H1 (cell line): ENCODE measurements at regions not wholly inside any gene's neighbourhood (a gene's known extent, or its start where the extent isn't known, plus 50 kb on each side); places are given as distances from the start of the nearest gene placed in this dataset.

Experiments
- CTCF ChIA-PET: fragments of 300-600 bp; sonication (Branson Sonifier 250); formaldehyde crosslinking; loops from one replicate; lab custom pipeline; 2021; ENCODE audit not compliant: partially characterized antibody; lab: Charles Lee
- POLR2A ChIA-PET: fragments of 300-600 bp; sonication (Branson Sonifier 250); formaldehyde crosslinking; loops from one replicate; lab custom pipeline; 2021; ENCODE audit warnings: inconsistent platforms; ENCODE audit not compliant: partially characterized antibody; lab: Charles Lee
- DNase-seq, 2 experiments: peaks; one replicate each; pipeline versions ENCODE4 v3.0.0 to v3.0.0-alpha.2; 2010 to 2022; ENCODE audit warnings: low spot score in 2 of 2, low read depth in 1 of 2, mixed read lengths in 1 of 2
- FAIRE-seq: peaks from 2 replicates; lab custom pipeline; 2011; peaks lifted over from hg19 to GRCh38; lab: Jason Lieb, UNC
- H2AFZ ChIP-seq: 2 replicates; pipeline ENCODE4 v1.8.1; 2012; ENCODE audit warnings: low read length, inconsistent platforms
- H2AK5ac ChIP-seq: 2 replicates; pipeline ENCODE4 v1.6.1; 2013; ENCODE audit warnings: low read depth, low read length
- H2BK120ac ChIP-seq: replicated peaks from 2 replicates; pipeline ENCODE3; 2013; ENCODE audit warnings: low read depth, low read length, inconsistent platforms
- H2BK12ac ChIP-seq: 2 replicates; pipeline ENCODE4 v1.6.1; 2013; ENCODE audit warnings: low read depth, low read length
- H2BK15ac ChIP-seq: 2 replicates; pipeline ENCODE4 v1.6.1; 2013; ENCODE audit warnings: low read length
- H2BK20ac ChIP-seq: 2 replicates; pipeline ENCODE4 v1.6.1; 2013; ENCODE audit warnings: low read length
- H2BK5ac ChIP-seq: 2 replicates; pipeline ENCODE4 v1.6.1; 2013; ENCODE audit warnings: low read depth, low read length
- H3K14ac ChIP-seq: 2 replicates; pipeline ENCODE4 v1.6.1; 2013; ENCODE audit warnings: inconsistent platforms; ENCODE audit not compliant: insufficient read length
- H3K18ac ChIP-seq: 2 replicates; pipeline ENCODE4 v1.6.1; 2013; ENCODE audit warnings: low read length; ENCODE audit errors: extremely low read depth
- H3K23ac ChIP-seq: 2 replicates; pipeline ENCODE4 v1.6.1; 2013; ENCODE audit warnings: inconsistent platforms; ENCODE audit not compliant: insufficient read length
- H3K23me2 ChIP-seq: 2 replicates; pipeline ENCODE4 v1.6.1; 2013; ENCODE audit warnings: low read depth, low read length
- H3K27ac ChIP-seq: 2 replicates; pipeline ENCODE4 v1.6.1; 2011; ENCODE audit warnings: low read depth, low read length, inconsistent platforms
- H3K27me3 ChIP-seq, 4 experiments: replicated peaks in 1 of 4; 1 replicate in 1 of 4; 2 replicates in 3 of 4; pipeline versions ENCODE4 v1.6.1 to v1.8.1; 2011 to 2013; ENCODE audit warnings: low read length in 3 of 4, mild to moderate bottlenecking in 3 of 4, inconsistent platforms in 2 of 4, mixed read lengths in 2 of 4, moderate library complexity in 1 of 4; ENCODE audit not compliant: control insufficient read depth in 3 of 4, insufficient read depth in 3 of 4; ENCODE audit errors: extremely low read depth in 1 of 4
- H3K36me3 ChIP-seq, 4 experiments: 2 replicates each; pipeline versions ENCODE4 v1.6.1 to v1.8.1; 2011 to 2013; ENCODE audit warnings: mild to moderate bottlenecking in 4 of 4, low read length in 3 of 4, moderate library complexity in 2 of 4, control low read depth in 1 of 4, inconsistent platforms in 1 of 4; ENCODE audit not compliant: insufficient read depth in 4 of 4, control insufficient read depth in 2 of 4
- H3K4ac ChIP-seq: replicated peaks from 2 replicates; pipeline ENCODE3; 2013; ENCODE audit warnings: low read length, low read depth, mixed read lengths, inconsistent platforms; ENCODE audit not compliant: insufficient read length
- H3K4me1 ChIP-seq, 4 experiments: replicated peaks in 1 of 4; 1 replicate in 1 of 4; 2 replicates in 3 of 4; pipeline versions ENCODE4 v1.6.1 to v1.8.1; 2011 to 2013; ENCODE audit warnings: low read length in 3 of 4, inconsistent platforms in 2 of 4, mixed read lengths in 1 of 4; ENCODE audit not compliant: insufficient read depth in 4 of 4, control insufficient read depth in 3 of 4
- H3K4me2 ChIP-seq, 2 experiments: 2 replicates each; pipeline versions ENCODE4 v1.6.1 to v1.8.1; 2011 to 2013; ENCODE audit warnings: low read depth in 2 of 2, low read length in 2 of 2, control low read depth in 1 of 2, inconsistent platforms in 1 of 2, mild to moderate bottlenecking in 1 of 2; ENCODE audit not compliant: insufficient read depth in 1 of 2
- H3K4me3 ChIP-seq, 4 experiments: fragments of 200-600, 300-600 bp in 1 of 4; sonication (generic), shearing (Covaris generic), sonication (Bioruptor Twin) in 1 of 4; 2 replicates each; pipeline versions ENCODE4 v1.5.1 to v1.8.1; 2011 to 2016; ENCODE audit warnings: low read length in 4 of 4, low read depth in 3 of 4, control low read depth in 2 of 4, inconsistent platforms in 2 of 4, mild to moderate bottlenecking in 2 of 4, mixed read lengths in 1 of 4, moderate library complexity in 1 of 4; ENCODE audit not compliant: insufficient read depth in 2 of 4; ENCODE audit errors: extremely low read depth in 1 of 4
- H3K56ac ChIP-seq: replicated peaks from 2 replicates; pipeline ENCODE3; 2013; ENCODE audit warnings: low read depth, mild to moderate bottlenecking, mixed read lengths, low read length, inconsistent platforms; ENCODE audit not compliant: insufficient read length
- H3K79me1 ChIP-seq: 2 replicates; pipeline ENCODE4 v1.6.1; 2013; ENCODE audit warnings: low read depth, low read length, control low read depth
- H3K79me2 ChIP-seq, 2 experiments: 2 replicates each; pipeline versions ENCODE4 v1.6.1 to v1.8.1; 2012 to 2013; ENCODE audit warnings: low read length in 2 of 2, mild to moderate bottlenecking in 2 of 2, inconsistent platforms in 1 of 2; ENCODE audit not compliant: insufficient read depth in 2 of 2, control insufficient read depth in 1 of 2
- H3K9ac ChIP-seq, 4 experiments: replicated peaks in 1 of 4; 1 replicate in 1 of 4; 2 replicates in 3 of 4; pipeline versions ENCODE4 v1.6.1 to v1.8.1; 2011 to 2013; ENCODE audit warnings: low read depth in 3 of 4, low read length in 3 of 4, control low read depth in 2 of 4, mild to moderate bottlenecking in 2 of 4, moderate library complexity in 2 of 4, inconsistent platforms in 1 of 4; ENCODE audit errors: extremely low read depth in 1 of 4
- H3K9me3 ChIP-seq, 2 experiments: 2 replicates each; pipeline versions ENCODE4 v1.6.1 to v1.8.1; 2012 to 2013; ENCODE audit warnings: mild to moderate bottlenecking in 2 of 2, moderate library complexity in 2 of 2, control low read depth in 1 of 2, inconsistent platforms in 1 of 2, low read depth in 1 of 2, low read length in 1 of 2, mixed read lengths in 1 of 2; ENCODE audit not compliant: insufficient read depth in 2 of 2
- H4K20me1 ChIP-seq, 2 experiments: replicated peaks in 1 of 2; 2 replicates each; pipeline versions ENCODE3 to v1.8.1; 2011 to 2013; ENCODE audit warnings: inconsistent platforms in 2 of 2, low read length in 2 of 2, mild to moderate bottlenecking in 1 of 2; ENCODE audit not compliant: insufficient read depth in 2 of 2, control insufficient read depth in 1 of 2
- H4K5ac ChIP-seq: 2 replicates; pipeline ENCODE4 v1.6.1; 2013; ENCODE audit warnings: low read length, low read depth, mixed read lengths, inconsistent platforms; ENCODE audit not compliant: insufficient read length
- H4K8ac ChIP-seq: 2 replicates; pipeline ENCODE4 v1.8.0; 2013; ENCODE audit warnings: mild to moderate bottlenecking, moderate library complexity, low read length, inconsistent platforms; ENCODE audit not compliant: insufficient read depth; ENCODE audit errors: extremely low read depth
- H4K91ac ChIP-seq: replicated peaks from 2 replicates; pipeline ENCODE3; 2013; ENCODE audit warnings: low read length, mixed read lengths, inconsistent platforms; ENCODE audit not compliant: insufficient read length
- GABPA ChIP-seq: IDR thresholded peaks from 2 replicates; pipeline ENCODE4 v1.6.1; 2011; ENCODE audit warnings: mild to moderate bottlenecking, low read length, moderate library complexity, borderline replicate concordance; ENCODE audit not compliant: insufficient read depth
- RAD21 ChIP-seq, 2 experiments: IDR thresholded peaks in 1 of 2; conservative IDR thresholded peaks in 1 of 2; 2 replicates each; pipeline ENCODE4 v1.6.1; 2011; ENCODE audit warnings: low read depth in 2 of 2, low read length in 2 of 2, improper control_type of control experiment in 1 of 2, inconsistent platforms in 1 of 2, mild to moderate bottlenecking in 1 of 2, moderate library complexity in 1 of 2
- WGBS, 2 experiments: shearing (Covaris generic) in 1 of 2; methylation state at CpG; one replicate each; pipeline versions ENCODE4 v1.1.6 to v1.1.7; 2013 to 2015; ENCODE audit warnings: low lambda C conversion rate in 2 of 2, mixed read lengths in 2 of 2, inconsistent platforms in 1 of 2, low coverage in 1 of 2, missing lambda C conversion rate in 1 of 2; ENCODE audit not compliant: insufficient replicate concordance in 2 of 2, insufficient coverage in 1 of 2, insufficient read length in 1 of 2; ENCODE audit errors: extremely low coverage in 1 of 2, missing lambda C conversion rate in 1 of 2; 5-methylcytosine and 5-hydroxymethylcytosine counted together

DNA sequence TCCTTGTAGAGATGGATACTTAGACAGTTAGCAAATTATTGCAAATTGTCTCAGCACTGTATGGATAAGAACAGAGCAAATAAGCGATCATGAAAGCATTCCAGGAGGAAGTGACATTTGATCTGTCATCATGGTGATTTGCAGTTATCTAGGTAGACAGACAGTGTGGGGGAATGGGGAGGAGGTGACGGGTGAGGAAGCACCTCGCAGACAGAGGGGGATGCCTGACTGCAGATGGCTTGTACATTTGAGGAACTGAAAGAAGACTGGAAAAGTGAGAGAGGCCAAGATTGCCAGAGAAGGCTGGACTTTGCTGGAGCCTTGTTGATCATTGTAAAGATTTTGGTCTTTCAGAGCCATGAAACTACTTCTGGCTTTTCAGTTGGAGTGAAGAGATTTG, 318.2 kb upstream of the CELF2 start:
- H3K36me3 ChIP-seq = no peaks in the 10 kb centered on the region
- H2BK15ac ChIP-seq = no peak overlapping the region
- H4K5ac ChIP-seq = no peak overlapping the region
- H3K27ac ChIP-seq = no peak overlapping the region
- 55% methylated on average over 3 of the region's 3 CpGs; no CpG with 5 or more reads in 1 of the 2 experiments for WGBS, 2 experiments
- H3K56ac ChIP-seq = no peak overlapping the region
- no peaks in the 10 kb centered on the region for H3K23me2 ChIP-seq
- no peak overlapping the region for H3K4me3 ChIP-seq
- H3K79me1 ChIP-seq = no peaks in the 10 kb centered on the region
- H2BK120ac ChIP-seq = no peak overlapping the region
- H3K18ac ChIP-seq = no peak overlapping the region
- H3K9me3 ChIP-seq = no peaks in the 10 kb centered on the region; a peak in 1 of 4 replicates
- no peak overlapping the region for H3K4me2 ChIP-seq
- no peak overlapping the region for H2BK5ac ChIP-seq
- H3K14ac ChIP-seq = no peak overlapping the region
- no peak overlapping the region for H2BK20ac ChIP-seq
- H2AFZ ChIP-seq = no peak overlapping the region
- H3K4me1 ChIP-seq = peaks cover 0 to 6% (median under 1%) of the 10 kb centered on the region in 4 experiments; a peak in 1 of 7 replicates
- DNase-seq (no peak), FAIRE-seq (no peak)
- no peak overlapping the region for H3K23ac ChIP-seq
- no peak overlapping the region for H2AK5ac ChIP-seq
- ChIA-PET CTCF (no interaction called here), POLR2A (no interaction called here)
- H3K9ac ChIP-seq = no peak overlapping the region
- no peak overlapping the region for H4K8ac ChIP-seq
- no peak overlapping the region for H3K4ac ChIP-seq
- H3K27me3 ChIP-seq = no peaks in the 10 kb centered on the region
- no peaks in the 10 kb centered on the region for H4K20me1 ChIP-seq
- TF ChIP-seq GABPA = no peak
- 0 out of 4 replicates have a peak, but pooled peaks of 1 of the 2 experiments have one; percentile 1 for TF ChIP-seq RAD21 (IDR thresholded peaks at IDR 0.05 in 1 of 2, conservative IDR thresholded peaks at IDR 0.05 in 1 of 2; ENCODE audit: low read depth in 2 of 2, low read length in 2 of 2)
- no peaks in the 10 kb centered on the region for H3K79me2 ChIP-seq
- H4K91ac ChIP-seq = no peak overlapping the region
- no peak overlapping the region for H2BK12ac ChIP-seq
